Breast epithelium (tissue), 3 donors: ENCODE measurements at regions not wholly inside any gene's neighbourhood (a gene's known extent, or its start where the extent isn't known, plus 50 kb on each side); places are given as distances from the start of the nearest gene placed in this dataset.

Experiments
- POLR2AphosphoS5 ChIP-seq, 3 donors: sonication (generic); formaldehyde crosslinking; IDR thresholded peaks; one replicate each; pipeline ENCODE4 v1.6.1; 2017; ENCODE audit warnings: antibody characterized with exemption in 3 of 3
- TF ChIP-seq, protein P1 (sequence below), 3 donors: fragments of 450-650 bp; IDR thresholded peaks; one replicate each; pipeline ENCODE4 v1.5.1; 2016 to 2017; ENCODE audit warnings: antibody characterized with exemption in 3 of 3, mild to moderate bottlenecking in 3 of 3, moderate library complexity in 3 of 3

DNA sequence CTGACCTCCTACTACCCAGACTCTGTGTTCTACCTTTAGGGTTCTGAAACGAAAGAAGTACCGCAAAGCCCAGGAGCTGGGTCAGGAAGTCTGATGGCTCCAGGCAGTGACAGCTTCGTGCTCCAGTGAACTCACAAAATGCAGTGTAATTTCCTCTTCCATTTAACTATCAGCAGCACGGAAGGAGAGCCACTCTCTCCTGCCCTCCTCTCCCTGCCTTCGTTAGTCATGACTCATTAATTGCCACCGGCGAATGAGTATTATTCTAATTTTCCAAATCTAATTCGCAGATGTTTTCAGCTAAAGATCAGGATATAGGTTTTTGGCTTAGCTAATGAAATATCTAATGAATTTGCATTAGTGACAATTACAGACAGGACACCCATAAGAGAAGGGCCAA lies 1262.0 kb downstream of the TYW1 start:
- TF ChIP-seq, protein P1, sequence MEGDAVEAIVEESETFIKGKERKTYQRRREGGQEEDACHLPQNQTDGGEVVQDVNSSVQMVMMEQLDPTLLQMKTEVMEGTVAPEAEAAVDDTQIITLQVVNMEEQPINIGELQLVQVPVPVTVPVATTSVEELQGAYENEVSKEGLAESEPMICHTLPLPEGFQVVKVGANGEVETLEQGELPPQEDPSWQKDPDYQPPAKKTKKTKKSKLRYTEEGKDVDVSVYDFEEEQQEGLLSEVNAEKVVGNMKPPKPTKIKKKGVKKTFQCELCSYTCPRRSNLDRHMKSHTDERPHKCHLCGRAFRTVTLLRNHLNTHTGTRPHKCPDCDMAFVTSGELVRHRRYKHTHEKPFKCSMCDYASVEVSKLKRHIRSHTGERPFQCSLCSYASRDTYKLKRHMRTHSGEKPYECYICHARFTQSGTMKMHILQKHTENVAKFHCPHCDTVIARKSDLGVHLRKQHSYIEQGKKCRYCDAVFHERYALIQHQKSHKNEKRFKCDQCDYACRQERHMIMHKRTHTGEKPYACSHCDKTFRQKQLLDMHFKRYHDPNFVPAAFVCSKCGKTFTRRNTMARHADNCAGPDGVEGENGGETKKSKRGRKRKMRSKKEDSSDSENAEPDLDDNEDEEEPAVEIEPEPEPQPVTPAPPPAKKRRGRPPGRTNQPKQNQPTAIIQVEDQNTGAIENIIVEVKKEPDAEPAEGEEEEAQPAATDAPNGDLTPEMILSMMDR (IDR thresholded peaks at IDR 0.05): no peak
- no peak for TF ChIP-seq POLR2AphosphoS5 (IDR thresholded peaks at IDR 0.05)
